ENCODE measurements at regions not wholly inside any gene's neighbourhood (a gene's known extent, or its start where the extent isn't known, plus 50 kb on each side); places are given as distances from the start of the nearest gene placed in this dataset.

- DNase-seq (ENCODE audit: low read depth in 2 of 2), result no peak
These were observed 1313.0 kb downstream of the MAT2B start for GRCh38 chr5:164818445-164818844.

- no peak for DNase-seq (ENCODE audit: low read depth in 2 of 2)
These were observed 1319.3 kb downstream of the MAT2B start for GRCh38 chr5:164824671-164825070.

GRCh38 chr5:164832516-164832915 is 1327.1 kb downstream of the MAT2B start:
- DNase-seq (ENCODE audit: low read depth in 2 of 2), result no peak

GRCh38 chr5:164844348-164844747 is 1338.9 kb downstream of the MAT2B start:
- no peak for DNase-seq (ENCODE audit: low read depth in 2 of 2)

- DNase-seq (ENCODE audit: low read depth in 2 of 2), result no peak
These were observed 1355.5 kb downstream of the MAT2B start for GRCh38 chr5:164860896-164861295.

GRCh38 chr5:164861610-164862009 is 1356.2 kb downstream of the MAT2B start:
- DNase-seq (ENCODE audit: low read depth in 2 of 2), result no peak

GRCh38 chr5:164868761-164869160 is 1363.3 kb downstream of the MAT2B start:
- no peak for DNase-seq (ENCODE audit: low read depth in 2 of 2)

GRCh38 chr5:164869325-164869724 is 1363.9 kb downstream of the MAT2B start:
- no peak for DNase-seq (ENCODE audit: low read depth in 2 of 2)

GRCh38 chr5:164876793-164877192 is 1371.4 kb downstream of the MAT2B start:
- DNase-seq (ENCODE audit: low read depth in 2 of 2), result no peak

GRCh38 chr5:164881442-164881841 is 1376.0 kb downstream of the MAT2B start:
- DNase-seq (ENCODE audit: low read depth in 2 of 2), result no peak

GRCh38 chr5:164885179-164885578 is 1379.8 kb downstream of the MAT2B start:
- no peak for DNase-seq (ENCODE audit: low read depth in 2 of 2)

GRCh38 chr5:164893071-164893470 is 1387.7 kb downstream of the MAT2B start:
- no peak for DNase-seq (ENCODE audit: low read depth in 2 of 2)

GRCh38 chr5:164898705-164899104 is 1393.3 kb downstream of the MAT2B start:
- no peak for DNase-seq (ENCODE audit: low read depth in 2 of 2)

GRCh38 chr5:164909673-164910072 is 1404.3 kb downstream of the MAT2B start:
- no peak for DNase-seq (ENCODE audit: low read depth in 2 of 2)

- no peak for DNase-seq (ENCODE audit: low read depth in 2 of 2)
These were observed 1416.3 kb downstream of the MAT2B start for GRCh38 chr5:164921722-164922121.

- DNase-seq (ENCODE audit: low read depth in 2 of 2), result no peak
These were observed 1428.6 kb downstream of the MAT2B start for GRCh38 chr5:164934039-164934438.

GRCh38 chr5:164934561-164934960 is 1429.1 kb downstream of the MAT2B start:
- no peak for DNase-seq (ENCODE audit: low read depth in 2 of 2)

- DNase-seq (ENCODE audit: low read depth in 2 of 2), result no peak
These were observed 1435.7 kb downstream of the MAT2B start for GRCh38 chr5:164941132-164941531.

GRCh38 chr5:164950927-164951326 is 1445.5 kb downstream of the MAT2B start:
- DNase-seq (ENCODE audit: low read depth in 2 of 2), result no peak

- DNase-seq (ENCODE audit: low read depth in 2 of 2), result no peak
These were observed 1446.2 kb downstream of the MAT2B start for GRCh38 chr5:164951570-164951969.

- DNase-seq (ENCODE audit: low read depth in 2 of 2), result no peak
These were observed 1453.3 kb downstream of the MAT2B start for GRCh38 chr5:164958688-164959087.

- no peak for DNase-seq (ENCODE audit: low read depth in 2 of 2)
These were observed 1454.3 kb downstream of the MAT2B start for GRCh38 chr5:164959761-164960160.

GRCh38 chr5:164962329-164962961 is 1457.0 kb downstream of the MAT2B start:
- no peak for DNase-seq (ENCODE audit: low read depth in 2 of 2)

- DNase-seq (ENCODE audit: low read depth in 2 of 2), result no peak
These were observed 1461.2 kb downstream of the MAT2B start for GRCh38 chr5:164966611-164967010.
